CD4-positive, alpha-beta T cell treated with Interleukin-6 for 4 hours (primary cell): ENCODE measurements at regions not wholly inside any gene's neighbourhood (a gene's known extent, or its start where the extent isn't known, plus 50 kb on each side); places are given as distances from the start of the nearest gene placed in this dataset.
"Not testable (repeated sequence)": the region's sequence is repeated elsewhere in the genome, so short reads cannot be mapped to it uniquely, and the experiment has no call there.

Source experiments
- DNase-seq: peaks from one replicate; pipeline ENCODE4 v3.0.0-alpha.2; 2020; ENCODE audit warnings: mixed read lengths

DNA sequence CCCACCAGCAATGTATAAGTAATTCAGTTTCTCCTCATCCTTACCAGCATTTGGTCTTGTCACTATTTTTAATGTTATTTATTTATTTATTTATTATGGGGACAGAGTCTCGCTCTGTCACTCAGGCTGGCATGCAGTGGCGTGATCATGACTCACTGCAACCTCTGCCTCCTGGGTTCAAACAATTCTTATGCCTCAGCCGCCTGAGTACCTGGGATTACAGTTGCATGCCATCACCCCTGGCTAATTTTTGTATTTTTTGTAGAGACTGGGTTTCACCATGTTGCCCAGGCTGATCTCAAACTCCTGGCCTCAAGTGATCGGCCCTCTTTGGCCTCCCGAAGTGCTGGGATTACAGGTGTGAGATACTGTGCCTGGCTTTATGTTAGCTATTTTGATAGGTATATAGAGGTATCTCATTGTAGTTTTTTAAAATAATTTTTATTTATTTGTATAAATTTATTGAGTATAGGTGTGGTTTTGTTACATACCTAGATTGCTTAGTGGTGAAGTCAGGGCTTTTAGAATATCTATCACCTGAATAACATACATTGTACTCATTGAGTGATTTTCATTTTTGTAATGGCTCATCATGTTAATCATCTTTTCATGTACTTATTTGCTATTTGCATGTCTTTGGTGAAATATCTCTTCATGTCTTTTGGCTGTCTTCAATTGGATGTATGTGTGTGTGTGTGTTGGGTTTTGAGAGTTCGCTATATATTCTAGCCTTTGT lies 53.3 kb downstream of the TANC2 start:
- no peak for DNase-seq

DNA sequence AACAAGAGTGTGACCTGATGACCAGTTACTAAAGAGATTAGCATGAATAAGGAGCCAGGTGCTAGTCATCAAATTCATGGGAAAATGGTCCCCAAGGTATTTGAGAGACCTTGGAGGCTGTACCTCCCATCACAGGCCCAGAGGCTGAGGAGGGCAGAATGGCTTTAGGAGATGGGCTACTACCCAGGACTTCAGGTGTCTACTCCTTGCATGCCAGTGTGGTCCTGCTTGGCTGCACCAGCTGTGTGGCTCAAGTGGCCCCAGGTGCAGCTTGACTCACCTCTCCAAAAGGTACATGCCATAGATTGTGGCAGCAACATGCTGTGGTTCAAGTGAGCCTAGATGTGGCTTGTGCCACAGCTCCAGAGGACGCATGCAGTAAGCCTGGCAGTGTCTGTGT lies 56.5 kb downstream of the TANC2 start:
- DNase-seq, result no peak

DNA sequence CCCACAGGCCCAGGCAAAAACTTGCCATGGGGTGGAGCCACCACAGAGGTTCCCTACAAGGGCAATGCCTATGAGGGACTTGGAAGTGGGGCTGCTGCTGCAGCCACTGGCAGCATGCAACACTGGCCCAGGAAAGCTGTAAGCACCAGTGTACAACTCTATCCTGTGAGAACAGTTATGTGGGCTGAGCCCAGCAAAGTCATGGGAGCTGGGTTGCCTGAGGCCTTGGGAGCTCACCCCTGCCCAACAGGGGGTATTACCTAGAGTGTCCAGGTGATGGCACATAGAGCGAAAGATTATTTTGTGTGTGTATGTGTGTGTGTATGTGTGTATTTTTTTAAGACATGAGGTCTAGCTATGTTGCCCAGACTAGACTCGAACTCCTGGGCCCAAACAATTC lies 57.0 kb downstream of the TANC2 start:
- DNase-seq, result no peak

DNA sequence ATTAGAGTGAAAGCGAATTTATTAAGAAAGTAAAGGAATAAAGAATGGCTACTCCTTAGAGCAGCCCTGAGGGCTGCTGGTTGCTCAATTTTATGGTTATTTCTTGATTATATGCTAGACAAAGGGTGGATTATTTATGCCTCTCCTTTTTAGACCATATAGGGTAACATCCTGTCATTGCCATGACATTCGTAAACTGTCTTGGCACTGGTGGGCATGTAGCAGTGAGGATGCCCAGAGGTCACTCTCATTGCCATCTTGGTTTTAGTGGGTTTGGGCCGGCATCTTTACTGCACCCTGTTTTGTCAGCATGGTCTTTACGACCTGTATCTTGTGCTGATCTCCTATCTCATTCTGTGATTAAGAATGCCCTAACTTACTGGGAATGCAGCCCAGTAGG lies 58.2 kb downstream of the TANC2 start:
- DNase-seq, result no peak

DNA sequence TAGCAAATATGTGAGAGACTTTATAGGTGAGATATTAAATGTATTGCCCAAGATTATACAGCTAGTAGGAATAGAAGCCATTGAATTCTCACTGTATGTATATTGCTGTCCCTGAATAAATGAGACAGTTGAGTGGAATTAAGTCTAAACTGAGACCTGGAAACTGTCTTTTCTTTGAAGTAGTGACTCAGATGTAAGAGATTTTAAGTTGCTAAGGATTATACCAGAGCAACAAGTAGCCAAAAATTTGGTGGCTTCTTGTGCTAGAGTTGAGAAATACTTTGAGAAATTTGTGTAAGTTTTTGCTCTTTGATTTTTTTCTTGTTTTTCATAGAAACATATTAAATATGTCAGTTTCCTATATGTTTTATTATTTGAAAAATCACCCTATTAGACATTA lies 58.7 kb downstream of the TANC2 start:
- DNase-seq, result no peak

DNA sequence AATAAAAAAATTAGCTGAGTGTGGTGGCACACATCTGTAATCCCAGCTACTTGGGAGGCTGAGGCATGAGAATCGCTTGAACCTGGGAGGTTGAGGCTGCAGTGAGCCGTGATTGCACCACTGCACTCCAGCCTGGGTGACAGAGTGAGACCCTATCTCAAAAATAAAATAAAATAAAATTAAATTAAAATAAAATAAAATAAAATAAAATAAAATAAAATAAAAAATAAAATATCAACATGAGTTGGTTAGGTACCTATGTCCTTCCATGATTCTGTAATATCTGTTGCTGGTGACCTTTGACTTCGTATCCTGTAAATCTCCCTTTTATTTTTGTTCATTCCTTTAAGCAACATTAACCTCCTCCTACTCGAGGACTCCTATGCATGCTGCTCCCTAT lies 59.6 kb downstream of the TANC2 start:
- DNase-seq, result not testable (repeated sequence)

DNA sequence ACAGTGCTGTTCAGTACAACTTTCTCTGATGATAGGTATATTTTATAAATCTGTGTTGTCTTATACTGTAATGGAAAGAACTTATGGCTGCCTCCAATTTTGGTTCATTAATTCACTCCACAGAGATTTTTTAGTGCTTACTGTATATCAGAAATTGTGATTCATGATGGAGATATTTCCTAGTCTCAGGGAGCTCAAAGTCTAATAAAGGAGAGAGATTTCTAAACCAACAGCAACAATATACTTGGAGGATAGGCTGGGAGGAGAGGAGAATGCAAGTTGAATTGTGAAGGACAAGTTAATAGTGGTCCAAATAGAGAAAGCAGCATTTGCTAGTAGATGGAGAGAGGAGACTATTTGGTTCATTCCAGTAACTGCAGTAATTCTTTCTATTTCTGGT lies 63.5 kb downstream of the TANC2 start:
- DNase-seq, result no peak

DNA sequence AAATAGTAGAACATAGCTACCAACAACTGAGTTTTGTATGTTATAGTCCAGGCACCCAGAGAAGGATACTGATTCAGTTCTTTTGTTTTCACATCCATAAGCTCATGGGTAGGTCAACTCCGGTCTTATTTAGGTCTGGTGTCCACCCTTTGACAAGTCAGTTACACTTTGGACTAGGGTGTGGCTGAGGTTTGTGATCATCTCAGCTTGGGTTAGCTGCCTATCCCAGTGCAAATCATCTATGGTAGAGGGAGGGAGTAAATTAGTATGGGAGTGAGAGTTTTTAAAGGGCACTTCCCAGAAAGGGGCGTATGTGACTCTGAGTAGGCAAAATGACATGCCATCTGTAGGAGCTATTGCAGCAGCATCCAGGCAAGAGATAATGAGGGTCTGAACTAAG lies 66.1 kb downstream of the TANC2 start:
- DNase-seq, result no peak

DNA sequence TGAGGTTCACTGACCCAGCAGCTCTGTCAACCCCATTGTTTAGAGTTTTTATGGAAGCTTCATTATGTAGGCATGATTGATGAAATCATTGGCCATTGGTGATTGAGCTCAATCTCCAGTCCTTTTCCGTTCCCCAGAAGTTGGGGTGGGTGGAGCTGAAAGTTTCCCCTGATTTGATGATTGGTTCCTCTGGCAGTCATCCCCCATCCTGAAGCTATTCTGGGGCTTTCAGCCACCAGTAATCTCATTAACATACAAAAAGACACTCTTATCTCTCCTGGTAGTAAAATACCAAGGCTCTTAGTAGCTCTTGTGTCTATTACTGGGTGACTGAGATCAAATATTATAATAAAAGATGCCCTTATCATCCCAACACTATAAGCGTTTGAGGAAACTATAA lies 67.1 kb downstream of the TANC2 start:
- no peak for DNase-seq

DNA sequence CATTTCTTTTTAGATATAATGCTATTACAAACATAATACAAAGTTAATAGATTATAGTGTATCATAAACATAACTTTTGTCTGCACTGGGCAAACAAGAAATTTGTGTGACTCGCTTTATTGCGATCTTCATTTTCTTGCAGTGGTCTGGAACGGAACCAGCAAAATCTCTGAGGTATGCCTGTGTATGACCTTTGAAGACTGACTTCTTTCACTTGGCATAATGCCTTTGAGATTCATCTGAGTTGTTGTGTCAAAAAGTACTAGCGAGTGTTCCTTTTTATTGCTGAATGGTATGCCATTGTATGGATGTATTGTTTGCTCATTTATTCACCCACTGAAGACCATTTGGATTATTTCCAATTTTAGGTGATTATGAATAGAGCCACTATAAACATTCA lies 69.2 kb downstream of the TANC2 start:
- DNase-seq, result no peak

DNA sequence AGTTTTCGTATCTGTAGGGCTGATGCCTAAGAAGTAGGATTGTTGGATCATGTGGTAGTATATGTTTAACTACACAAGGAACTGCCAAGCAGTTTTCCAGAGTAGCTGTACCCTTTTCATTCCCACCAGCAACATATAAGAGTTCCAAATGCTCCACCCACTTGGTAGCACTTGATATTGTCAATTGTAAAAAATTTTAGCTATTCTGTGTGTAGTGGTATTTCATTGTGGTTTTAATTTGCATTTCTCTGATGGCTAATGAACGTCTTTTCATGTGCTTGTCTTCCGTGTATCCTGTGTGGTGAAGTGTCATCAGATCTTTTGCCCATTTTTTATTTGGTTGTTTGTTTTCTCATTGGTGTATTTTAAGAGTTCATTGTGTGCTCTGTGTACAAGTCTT lies 69.7 kb downstream of the TANC2 start:
- DNase-seq, result no peak

DNA sequence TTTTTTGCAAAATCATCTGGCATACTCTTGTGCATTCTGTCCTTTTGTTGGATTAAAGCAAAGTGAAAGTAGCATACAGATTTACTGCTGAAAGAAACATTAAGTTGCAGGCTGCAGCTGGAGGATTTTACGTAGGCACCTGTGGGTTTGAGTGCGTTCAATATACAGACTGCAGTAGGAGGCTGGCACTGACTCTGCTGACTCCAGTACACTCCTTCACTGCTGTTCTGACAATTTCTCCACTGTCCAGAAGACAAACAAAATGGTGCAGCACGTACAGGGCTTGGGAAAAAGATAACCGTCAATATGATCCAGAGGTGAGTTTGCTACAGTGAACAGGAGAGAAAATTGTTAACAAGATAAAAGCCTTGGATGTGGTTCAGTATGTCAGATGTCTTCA lies 73.3 kb downstream of the TANC2 start:
- DNase-seq, result no peak

DNA sequence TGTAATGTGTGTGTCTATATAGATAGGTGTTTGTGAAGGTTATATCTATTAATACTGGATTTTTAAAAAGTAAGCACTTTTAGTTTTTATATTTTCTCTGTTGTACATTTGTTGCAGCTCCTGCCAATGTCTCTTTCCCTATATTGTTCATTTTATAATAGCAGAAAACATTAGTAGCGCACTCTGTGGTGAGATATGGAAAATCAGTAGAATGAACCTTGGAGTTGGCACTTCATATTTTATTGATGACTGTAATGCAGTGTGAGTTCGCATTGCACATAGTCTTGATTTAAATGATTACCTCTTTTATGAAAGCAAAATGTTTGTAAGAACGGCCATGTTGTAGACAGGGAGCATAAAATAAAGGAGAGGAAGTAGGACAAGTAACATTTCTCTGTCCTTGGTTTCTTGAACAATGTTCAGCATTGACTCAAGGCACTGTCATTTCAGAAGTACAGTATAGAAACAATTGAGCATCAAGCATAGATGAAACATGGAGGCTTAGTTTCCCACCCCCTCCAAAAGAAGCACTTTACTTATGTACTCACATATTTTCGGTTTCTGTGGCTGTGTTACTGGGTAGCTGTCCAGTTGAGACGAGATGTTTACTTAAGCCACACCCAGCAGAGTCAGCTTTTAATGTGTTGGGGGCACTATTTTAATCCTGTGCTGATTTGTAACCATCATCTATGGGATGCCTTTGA lies 74.0 kb downstream of the TANC2 start:
- no peak for DNase-seq

DNA sequence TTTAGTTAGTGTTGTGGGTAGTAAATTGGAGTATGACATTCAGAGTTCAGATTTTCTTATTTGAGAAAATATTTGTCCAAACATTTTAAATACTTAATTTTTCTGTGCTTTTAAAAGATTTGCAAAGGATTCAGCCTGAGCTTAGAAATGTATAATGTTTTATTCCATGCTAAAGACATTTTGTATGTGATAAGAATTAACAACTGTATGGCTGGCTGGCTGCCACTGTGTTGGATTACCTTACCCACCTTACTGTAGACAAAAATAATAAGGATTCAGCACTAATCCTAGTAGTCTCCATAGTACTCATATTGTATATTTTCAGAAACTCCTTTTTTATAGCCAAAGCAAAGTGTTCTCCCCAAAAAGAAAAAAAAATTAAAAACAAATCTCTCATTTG lies 74.8 kb downstream of the TANC2 start:
- DNase-seq, result no peak

DNA sequence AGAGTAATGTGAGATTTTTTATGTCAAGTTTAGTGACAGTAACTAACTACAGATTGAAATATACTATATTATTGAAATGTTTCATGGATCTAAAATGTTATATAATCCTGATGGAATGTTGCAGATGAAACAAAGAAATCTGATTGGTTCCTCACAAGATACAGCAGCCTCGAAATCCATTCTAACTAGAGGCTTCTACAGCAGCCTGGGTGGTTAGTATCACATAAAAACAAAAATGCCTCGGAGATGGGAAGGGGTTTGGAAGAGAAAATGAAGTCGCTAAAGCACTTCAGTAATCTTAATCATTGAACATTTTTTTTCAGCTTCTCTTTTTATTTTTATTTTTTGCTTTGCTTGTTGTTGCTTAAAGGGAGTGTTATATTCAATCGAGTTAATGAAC lies 75.2 kb downstream of the TANC2 start:
- no peak for DNase-seq

DNA sequence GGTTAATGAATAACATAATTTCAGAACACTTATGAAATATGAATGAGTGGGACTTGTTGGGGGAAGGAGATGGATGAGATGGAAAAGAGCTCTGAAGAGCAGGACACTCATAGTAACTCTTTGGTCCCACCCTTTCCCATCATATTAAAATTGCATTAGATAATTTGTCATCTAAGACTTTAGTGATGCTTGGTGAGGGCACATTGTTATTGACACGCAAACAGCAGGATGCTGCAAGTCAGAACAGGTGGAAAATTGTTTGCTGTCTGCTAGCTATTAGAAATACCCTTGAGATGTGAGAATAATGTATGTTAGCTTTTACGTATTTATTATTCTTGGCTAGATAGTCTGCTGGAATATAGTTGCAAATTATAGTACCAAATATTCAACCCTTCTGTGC lies 75.7 kb downstream of the TANC2 start:
- no peak for DNase-seq

DNA sequence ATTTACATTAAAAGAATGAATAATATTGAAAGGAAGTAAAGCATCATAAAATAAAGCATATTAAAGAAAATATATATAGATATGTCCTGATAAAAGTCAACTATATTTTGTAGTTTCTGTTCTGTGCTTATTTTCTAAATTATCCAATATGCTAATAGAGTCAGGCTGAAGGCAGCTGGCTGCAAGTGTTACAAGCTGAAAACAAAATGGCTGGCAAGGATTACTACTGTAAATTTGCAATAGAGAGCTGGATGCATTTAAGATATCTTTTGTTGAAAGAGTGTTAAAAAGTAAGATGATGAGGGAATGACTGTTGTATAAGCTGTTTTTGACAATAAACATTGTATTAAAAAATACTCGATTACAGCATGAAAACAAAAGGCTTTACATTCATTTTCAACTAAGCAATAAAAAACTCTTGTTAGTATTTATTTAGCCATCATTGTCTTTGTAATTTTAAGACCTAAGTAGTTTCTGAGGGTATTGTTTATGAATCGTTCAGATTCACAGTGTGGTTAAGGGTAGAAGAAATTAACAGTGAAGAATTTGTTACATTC lies 76.3 kb downstream of the TANC2 start:
- DNase-seq, result no peak

DNA sequence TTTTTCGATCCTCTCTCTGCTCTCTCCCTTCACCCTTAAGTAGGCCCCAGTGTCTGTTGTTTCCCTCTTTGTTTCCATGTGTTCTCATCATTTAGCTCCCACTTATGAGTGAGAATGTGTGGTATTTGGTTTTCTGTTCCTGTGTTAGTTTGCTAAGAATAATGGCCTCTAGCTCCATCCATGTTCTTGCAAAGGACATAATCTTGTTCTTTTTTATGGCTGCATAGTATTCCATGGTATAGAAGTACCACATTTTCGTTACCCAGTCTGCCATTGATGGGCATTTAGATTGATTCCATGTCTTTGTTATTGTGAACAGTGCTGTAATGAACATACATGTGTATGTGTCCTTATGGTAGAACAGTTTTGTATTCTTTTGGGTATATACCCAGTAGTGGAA lies 91.5 kb downstream of the TANC2 start:
- not testable (repeated sequence) for DNase-seq

DNA sequence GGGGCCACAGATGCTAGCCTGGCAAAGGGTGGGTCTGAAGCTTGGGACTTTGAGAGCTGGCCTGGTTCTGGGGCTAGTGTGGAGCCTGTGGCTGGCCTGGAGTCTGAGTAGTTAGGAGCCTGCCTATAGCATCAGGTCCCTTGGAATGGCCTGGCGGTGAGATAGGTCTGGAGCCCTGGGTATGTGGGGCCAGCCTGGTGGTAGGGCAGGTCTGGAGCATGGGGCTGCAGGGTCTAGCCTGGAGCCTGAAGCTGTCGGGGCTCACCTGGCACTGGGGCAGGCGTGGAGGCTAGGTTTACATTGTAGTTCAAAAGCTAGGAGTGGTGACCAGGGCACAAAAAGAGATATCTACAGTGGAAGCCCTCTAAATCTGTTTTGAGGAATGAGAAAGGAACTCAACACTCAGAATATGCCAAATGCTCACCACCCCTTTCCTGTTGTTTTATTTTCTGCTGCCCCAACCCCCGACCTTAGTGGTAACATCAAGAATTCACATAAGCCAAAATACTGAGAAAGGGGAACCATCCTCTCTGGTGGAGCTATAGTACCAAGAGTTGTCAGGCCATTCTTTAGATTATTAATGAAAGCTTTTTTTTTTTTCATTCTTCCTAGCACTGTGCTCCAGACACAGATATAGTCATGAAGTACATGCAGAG lies 100.3 kb downstream of the TANC2 start:
- no peak for DNase-seq

DNA sequence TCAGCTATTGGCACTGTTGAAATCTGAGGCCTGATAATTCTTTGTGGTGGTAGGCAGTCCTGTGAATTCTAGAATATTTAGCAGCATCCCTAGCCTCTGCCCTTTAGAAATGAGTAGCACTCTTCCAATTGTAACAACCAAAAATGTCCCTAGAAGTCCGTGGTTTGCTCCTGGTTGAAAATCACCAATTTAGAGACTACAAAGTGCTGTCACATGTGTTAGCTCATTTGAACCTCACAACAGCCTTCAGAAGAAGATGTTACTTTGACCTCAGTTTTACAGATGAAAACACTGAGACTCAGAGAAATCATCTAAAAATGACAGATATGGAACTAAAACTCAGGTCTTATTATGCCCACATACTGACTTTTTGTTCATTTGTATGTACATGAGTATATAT lies 103.2 kb downstream of the TANC2 start:
- DNase-seq, result no peak

DNA sequence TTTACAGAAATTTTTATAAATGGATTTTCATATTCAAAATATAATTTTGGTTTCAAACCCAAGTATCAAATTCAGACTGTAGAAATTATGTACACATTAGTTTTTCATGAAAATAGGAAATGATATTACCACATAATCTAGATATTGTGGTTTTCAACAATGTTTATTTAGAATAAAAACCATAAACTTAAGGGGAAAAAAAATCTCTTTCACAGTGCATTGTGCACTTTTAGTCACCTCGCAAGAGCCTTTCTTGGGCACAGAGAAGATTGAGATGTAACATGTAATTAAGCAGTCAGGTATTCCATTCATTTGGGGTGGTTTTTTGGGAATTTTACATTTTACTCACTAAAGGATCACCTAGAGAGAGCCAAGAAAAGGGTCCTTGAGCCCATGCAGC lies 104.0 kb downstream of the TANC2 start:
- DNase-seq, result no peak

DNA sequence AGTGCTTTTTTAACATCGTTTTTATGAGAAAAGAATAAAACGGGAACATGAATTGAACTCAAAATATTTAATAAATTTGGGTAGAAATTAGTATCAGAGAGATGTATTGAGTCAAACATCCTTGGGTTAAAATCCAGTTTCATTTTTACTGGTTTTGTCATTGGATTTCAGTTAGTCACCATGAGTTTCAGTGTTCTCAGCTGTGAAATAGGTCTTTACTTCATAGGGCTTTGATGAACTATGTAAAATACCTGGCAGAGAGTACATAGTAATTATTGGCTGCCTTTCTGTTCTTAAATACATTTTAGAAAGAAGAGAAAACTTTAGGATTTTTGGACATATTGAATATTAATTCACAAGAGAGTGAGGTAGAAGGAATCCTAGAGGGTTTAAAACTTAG lies 105.8 kb downstream of the TANC2 start:
- no peak for DNase-seq

DNA sequence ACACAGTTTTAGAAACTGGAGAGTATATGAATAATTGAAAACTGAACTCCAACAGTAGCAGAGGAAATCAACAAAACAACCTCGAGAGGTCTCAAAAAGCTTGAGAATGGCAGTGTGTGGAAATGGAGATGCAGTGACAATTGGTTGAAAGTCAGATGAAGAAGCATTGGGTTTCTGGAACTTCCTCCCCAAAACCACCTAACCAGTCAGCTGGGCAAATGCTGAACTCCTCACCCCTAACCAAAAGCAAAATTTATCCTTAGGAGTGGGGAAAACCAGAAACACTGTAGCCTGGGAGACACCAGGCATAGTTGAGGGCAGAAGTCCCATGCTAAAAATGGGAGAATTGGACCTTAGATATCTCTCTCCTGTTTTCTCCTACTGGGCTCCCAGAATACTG lies 109.9 kb downstream of the TANC2 start:
- no peak for DNase-seq

DNA sequence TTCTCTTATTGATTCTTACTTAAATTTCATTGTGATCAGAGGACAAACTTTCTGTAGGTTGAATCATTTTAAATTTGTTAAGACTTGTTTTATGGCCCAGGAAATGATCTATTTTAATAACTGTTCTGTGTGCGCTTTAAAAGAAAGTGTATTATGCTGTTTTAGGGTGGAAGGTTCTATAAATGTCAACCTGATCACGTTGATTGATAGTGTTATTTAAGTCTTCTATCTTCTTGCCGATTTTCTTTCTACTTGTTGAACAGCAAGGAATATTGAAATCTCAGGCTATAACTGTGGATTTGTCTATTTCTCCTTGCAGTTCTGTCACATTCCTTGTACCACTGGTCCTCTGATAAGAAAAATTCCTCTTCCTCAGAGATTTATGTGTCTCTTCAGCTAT lies 112.7 kb downstream of the TANC2 start:
- DNase-seq, result no peak
